A673 (cell line): ENCODE measurements at regions not wholly inside any gene's neighbourhood (a gene's known extent, or its start where the extent isn't known, plus 50 kb on each side); places are given as distances from the start of the nearest gene placed in this dataset.

Source experiments
- CTCF ChIP-seq: fragments of 300-800, 200-600 bp; sonication (generic); conservative IDR thresholded peaks from 2 replicates; pipeline ENCODE4 v1.5.1; 2017; ENCODE audit warnings: low read depth, mild to moderate bottlenecking, antibody characterized with exemption, low read length, moderate library complexity, mixed read lengths
- EZH2 ChIP-seq: fragments of 200-600 bp; sonication (generic); IDR thresholded peaks from 2 replicates; pipeline ENCODE4 v1.6.1; 2017; ENCODE audit warnings: borderline replicate concordance, low read depth, mild to moderate bottlenecking, mixed read lengths, antibody characterized with exemption, low read length; ENCODE audit not compliant: poor library complexity, severe bottlenecking

- no peak for TF ChIP-seq CTCF
- no peak for TF ChIP-seq EZH2
Observed at GRCh38 chr5:159697530-159697929, 218.8 kb upstream of the ADRA1B start.
